Mammary epithelial cell (primary cell): ENCODE measurements at regions not wholly inside any gene's neighbourhood (a gene's known extent, or its start where the extent isn't known, plus 50 kb on each side); places are given as distances from the start of the nearest gene placed in this dataset.

Source experiments
- CTCF ChIP-seq, 2 donors: IDR thresholded peaks in 1 of 2; conservative IDR thresholded peaks in 1 of 2; 2 replicates each; pipeline ENCODE4 v1.5.1; 2011 to 2012; ENCODE audit warnings: inconsistent platforms in 2 of 2, low read length in 2 of 2, mild to moderate bottlenecking in 2 of 2, control low read depth in 1 of 2, low read depth in 1 of 2; ENCODE audit not compliant: insufficient read depth in 1 of 2; ENCODE audit errors: extremely low read depth in 1 of 2
- EZH2 ChIP-seq: IDR thresholded peaks from 2 replicates; pipeline ENCODE4 v1.6.1; 2012; ENCODE audit warnings: low read length, inconsistent platforms, borderline replicate concordance

GRCh38 chr22:49048591-49048990, 779.1 kb downstream of the BRD1 start:
- no peak for TF ChIP-seq CTCF (conservative IDR thresholded peaks at IDR 0.05 in 1 of 2, IDR thresholded peaks at IDR 0.05 in 1 of 2; ENCODE audit: extremely low read depth in 1 of 2, insufficient read depth in 1 of 2, low read depth in 1 of 2, low read length in 2 of 2)
- TF ChIP-seq EZH2 = no peak
